Stomach (tissue), 4 donors: ENCODE measurements at regions not wholly inside any gene's neighbourhood (a gene's known extent, or its start where the extent isn't known, plus 50 kb on each side); places are given as distances from the start of the nearest gene placed in this dataset.

ENCODE experiments used
- POLR2AphosphoS5 ChIP-seq, 3 donors: sonication (generic); formaldehyde crosslinking; IDR thresholded peaks; one replicate each; pipeline ENCODE4 v1.6.1; 2016; ENCODE audit warnings: antibody characterized with exemption in 3 of 3
- TF ChIP-seq, protein P1 (sequence below), 7 experiments: fragments of 450-650 bp in 4 of 7; fragments of 200-600 bp in 3 of 7; sonication (generic) in 3 of 7; IDR thresholded peaks; one replicate each; pipeline ENCODE4 v1.5.1; 2016 to 2019; ENCODE audit warnings: antibody characterized with exemption in 7 of 7, control low read depth in 2 of 7, mild to moderate bottlenecking in 1 of 7

DNA sequence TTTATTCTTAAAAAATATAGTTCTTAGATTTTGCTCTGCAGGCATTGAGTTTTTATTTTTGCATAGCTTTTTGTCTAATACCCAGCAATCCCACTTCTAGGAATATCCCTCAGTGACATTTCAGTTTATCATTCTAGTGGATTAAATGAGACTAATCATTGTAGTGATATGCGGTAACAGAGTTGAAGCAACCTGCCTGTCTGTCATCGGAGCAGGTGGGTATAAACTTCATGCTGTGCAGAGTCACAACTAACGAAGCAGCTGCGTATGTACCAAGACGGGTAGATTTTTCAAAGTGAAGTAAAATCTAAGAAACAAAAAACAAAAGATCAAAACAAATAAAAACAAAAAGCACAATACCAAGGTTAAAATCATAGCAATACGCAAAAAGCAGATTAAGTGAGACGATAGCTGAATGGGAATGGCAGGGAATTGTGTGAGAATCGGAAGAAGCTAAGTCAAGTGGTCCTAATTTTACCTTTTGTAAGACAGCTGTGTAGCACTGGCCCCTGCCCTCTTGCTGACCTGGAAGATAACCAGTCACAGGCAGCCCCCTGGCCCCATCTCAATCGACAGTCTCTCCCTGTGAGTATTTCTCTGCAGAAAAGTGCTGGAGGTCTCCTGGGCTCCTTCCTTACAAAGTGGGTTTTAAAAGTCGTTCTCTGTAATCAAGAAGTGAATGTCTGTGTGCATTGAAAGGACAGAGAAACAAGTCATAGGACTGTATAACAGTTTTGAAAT is 169.2 kb downstream of the OR2B2 start:
- TF ChIP-seq, protein P1, sequence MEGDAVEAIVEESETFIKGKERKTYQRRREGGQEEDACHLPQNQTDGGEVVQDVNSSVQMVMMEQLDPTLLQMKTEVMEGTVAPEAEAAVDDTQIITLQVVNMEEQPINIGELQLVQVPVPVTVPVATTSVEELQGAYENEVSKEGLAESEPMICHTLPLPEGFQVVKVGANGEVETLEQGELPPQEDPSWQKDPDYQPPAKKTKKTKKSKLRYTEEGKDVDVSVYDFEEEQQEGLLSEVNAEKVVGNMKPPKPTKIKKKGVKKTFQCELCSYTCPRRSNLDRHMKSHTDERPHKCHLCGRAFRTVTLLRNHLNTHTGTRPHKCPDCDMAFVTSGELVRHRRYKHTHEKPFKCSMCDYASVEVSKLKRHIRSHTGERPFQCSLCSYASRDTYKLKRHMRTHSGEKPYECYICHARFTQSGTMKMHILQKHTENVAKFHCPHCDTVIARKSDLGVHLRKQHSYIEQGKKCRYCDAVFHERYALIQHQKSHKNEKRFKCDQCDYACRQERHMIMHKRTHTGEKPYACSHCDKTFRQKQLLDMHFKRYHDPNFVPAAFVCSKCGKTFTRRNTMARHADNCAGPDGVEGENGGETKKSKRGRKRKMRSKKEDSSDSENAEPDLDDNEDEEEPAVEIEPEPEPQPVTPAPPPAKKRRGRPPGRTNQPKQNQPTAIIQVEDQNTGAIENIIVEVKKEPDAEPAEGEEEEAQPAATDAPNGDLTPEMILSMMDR (IDR thresholded peaks at IDR 0.05): no peak
- no peak for TF ChIP-seq POLR2AphosphoS5 (IDR thresholded peaks at IDR 0.05)
